22Rv1 (cell line): ENCODE measurements at regions not wholly inside any gene's neighbourhood (a gene's known extent, or its start where the extent isn't known, plus 50 kb on each side); places are given as distances from the start of the nearest gene placed in this dataset.

ENCODE experiments used
- ZFX ChIP-seq: fragments of 450-650 bp; IDR thresholded peaks from 2 replicates; pipeline ENCODE4 v1.6.1; 2017; ENCODE audit warnings: antibody characterized with exemption, borderline replicate concordance
- TF ChIP-seq, protein P1 (sequence below): fragments of 450-650 bp; IDR thresholded peaks from 2 replicates; pipeline ENCODE4 v1.5.1; 2017; ENCODE audit warnings: mild to moderate bottlenecking

- TF ChIP-seq, protein P1, sequence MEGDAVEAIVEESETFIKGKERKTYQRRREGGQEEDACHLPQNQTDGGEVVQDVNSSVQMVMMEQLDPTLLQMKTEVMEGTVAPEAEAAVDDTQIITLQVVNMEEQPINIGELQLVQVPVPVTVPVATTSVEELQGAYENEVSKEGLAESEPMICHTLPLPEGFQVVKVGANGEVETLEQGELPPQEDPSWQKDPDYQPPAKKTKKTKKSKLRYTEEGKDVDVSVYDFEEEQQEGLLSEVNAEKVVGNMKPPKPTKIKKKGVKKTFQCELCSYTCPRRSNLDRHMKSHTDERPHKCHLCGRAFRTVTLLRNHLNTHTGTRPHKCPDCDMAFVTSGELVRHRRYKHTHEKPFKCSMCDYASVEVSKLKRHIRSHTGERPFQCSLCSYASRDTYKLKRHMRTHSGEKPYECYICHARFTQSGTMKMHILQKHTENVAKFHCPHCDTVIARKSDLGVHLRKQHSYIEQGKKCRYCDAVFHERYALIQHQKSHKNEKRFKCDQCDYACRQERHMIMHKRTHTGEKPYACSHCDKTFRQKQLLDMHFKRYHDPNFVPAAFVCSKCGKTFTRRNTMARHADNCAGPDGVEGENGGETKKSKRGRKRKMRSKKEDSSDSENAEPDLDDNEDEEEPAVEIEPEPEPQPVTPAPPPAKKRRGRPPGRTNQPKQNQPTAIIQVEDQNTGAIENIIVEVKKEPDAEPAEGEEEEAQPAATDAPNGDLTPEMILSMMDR, result no peak
- no peak for TF ChIP-seq ZFX
Measured at GRCh38 chr6:85079761-85080160, 315.4 kb upstream of the TBX18 start.
